Activated CD8-positive, alpha-beta memory T cell treated with anti-CD3 and anti-CD28 coated beads for 4 hours (primary cell): ENCODE measurements at regions not wholly inside any gene's neighbourhood (a gene's known extent, or its start where the extent isn't known, plus 50 kb on each side); places are given as distances from the start of the nearest gene placed in this dataset.
"Not testable (repeated sequence)": the region's sequence is repeated elsewhere in the genome, so short reads cannot be mapped to it uniquely, and the experiment has no call there.

ENCODE experiments used
- DNase-seq, 2 donors: peaks; one replicate each; pipeline ENCODE4 v3.0.0-alpha.2; 2020; ENCODE audit warnings: low read depth in 2 of 2

DNA sequence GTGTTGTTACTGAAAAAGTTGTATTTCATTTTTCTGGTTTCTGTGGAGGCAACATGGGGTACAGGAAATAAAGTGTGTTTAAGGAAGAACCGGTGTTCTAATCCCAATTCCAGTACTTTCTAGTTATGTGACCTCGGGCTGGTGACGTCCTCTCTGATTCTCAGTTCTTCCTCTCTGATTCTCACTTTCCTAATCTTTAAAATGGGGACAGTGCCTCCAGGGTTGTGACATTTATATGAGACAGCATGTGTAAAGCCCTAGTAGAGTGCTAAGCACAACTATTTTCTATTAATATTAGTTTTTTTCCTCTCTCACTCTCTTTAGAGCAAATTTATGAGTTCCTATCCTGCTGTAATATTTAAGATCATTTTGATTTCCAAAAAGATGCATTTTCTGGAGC lies 50.9 kb upstream of the PTPDC1 start:
- DNase-seq = no peak

DNA sequence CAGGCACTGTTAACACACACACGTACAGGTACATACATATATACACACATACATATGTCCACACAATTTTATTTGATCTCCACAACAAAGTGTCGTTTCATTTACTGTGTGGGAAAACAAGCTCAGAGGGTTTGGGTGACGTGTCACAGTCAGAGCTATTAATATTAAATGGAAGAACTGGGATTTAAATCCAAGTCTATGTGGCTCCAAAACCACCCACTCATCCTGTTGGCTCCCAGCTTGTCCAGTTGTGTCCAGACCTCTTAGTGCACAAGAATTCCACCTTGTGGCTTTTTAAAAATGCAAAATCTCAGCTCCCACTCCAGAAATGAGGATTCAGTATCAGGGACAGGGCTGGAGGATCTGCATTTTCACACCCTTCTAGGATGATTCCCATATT lies 52.3 kb upstream of the PTPDC1 start:
- no peak for DNase-seq

DNA sequence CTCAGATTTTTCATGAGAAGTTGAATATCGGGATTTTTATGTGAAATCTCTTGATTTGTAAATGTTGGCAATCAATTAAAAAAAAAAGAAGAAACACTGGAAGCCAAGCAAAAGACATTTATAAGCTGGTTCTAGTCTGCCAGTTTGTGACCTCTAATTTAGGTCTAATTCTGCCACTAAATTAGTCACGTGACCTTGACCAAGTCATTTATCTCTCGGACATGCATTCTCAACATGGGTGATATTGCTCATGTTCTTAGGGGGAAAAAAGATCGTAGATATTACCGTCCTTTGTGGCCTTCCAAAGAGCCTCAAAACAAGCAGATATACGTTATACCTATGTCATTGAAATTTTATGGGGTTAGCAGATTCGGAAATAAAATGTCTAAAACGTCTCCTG lies 52.9 kb upstream of the PTPDC1 start:
- DNase-seq = no peak

DNA sequence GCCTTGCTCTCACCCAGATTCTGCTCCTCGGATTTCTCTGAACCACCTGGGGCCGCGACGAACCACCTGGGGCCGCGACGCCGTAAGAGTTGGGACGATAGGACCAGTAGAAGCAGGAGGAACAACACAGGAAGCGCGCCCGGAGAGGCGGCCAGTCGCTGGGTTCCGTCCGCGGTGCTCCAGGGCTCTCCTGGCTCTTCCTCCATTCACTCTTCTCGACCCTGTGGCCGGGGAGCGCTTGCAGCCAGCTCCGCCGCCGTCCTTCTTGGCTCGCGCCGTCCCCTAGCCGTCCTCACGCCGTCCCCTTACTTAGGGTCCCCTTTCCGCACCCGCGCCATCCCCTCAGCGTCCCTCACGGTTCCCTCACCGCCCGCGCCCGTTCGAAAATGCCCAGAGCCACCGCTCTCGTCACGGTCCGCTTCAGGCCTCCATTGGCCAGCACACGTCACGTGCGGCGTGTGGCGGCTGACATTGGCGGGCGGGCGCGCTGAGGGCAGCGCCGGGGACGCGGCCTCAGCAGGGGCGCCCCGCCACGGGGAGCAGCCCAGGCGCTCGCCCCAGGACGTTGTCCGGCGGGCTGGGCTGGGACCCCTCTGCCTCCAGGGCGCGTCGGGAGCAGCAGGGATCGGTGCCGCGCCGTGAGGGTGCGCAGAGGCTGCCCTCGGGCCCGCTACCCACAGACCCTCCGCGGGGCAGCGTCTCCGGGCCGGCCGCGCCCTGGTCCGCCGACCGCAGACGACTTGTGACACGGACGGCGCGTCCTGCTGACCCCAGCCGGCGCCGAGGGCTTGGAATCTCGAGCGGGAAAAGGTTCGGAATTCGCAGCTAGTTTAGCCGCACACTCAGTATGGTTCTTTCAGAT lies 53.7 kb upstream of the PTPDC1 start:
- peak; percentile 63 to 65 for DNase-seq

DNA sequence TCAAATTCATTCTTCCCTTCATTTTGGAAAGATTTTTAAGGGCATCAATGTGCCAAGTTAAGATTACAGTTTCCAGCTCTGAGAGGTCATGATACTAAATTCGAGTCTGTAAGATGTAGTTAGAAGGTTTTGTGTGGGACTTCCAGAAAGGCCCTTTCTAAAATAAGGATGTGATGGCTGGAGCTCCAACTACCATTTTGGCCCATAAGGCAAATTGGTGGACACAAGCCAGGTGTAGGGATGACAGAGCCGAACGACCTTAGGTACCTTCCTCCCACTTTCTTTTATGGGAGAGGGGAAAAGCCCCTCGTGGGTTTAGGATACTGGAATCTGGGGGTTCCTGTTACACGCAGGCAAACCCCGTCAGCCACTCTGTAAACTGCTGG lies 54.3 kb upstream of the PTPDC1 start:
- no peak for DNase-seq

DNA sequence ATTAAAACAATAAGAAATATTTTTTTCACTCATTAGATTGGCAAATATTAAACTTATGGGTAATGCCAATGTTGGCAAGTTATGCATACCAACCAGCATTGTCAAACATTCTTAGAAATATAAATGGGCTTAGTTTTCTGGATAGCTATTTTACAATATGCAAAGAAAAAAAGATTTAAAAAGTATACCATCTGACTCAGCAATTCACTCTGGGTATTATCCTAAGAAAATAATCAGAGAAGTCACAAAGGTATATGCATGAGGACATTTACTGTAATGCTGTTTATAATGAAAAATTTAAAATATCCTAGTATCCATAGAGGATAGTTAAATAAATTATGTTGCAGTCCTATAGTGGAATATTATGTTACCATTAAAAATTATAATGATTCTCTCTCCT lies 57.4 kb upstream of the PTPDC1 start:
- DNase-seq = no peak

DNA sequence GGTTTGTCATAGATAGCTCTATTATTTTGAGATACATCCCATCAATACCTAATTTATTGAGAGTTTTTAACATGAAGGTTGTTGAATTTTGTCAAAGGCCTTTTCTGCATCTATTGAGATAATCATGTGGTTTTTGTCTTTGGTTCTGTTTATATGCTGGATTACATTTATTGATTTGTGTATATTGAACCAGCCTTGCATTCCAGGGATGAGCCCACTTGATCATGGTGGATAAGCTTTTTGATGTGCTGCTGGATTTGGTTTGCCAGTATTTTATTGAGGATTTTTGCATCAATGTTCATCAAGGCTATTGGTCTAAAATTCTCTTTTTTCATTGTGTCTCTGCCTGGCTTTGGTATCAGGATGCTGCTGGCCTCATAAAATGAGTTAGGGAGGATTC lies 61.8 kb upstream of the PTPDC1 start:
- not testable (repeated sequence) for DNase-seq

DNA sequence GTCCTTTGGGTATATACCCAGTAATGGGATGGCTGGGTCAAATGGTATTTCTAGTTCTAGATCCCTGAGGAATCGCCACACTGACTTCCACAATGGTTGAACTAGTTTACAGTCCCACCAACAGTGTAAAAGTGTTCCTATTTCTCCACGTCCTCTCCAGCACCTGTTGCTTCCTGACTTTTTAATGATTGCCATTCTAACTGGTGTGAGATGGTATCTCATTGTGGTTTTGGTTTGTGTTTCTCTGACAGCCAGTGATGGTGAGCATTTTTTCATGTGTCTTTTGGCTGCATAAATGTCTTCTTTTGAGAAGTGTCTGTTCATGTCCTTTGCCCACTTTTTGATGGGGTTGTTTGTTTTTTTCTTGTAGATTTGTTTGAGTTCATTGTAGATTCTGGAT lies 63.4 kb upstream of the PTPDC1 start:
- not testable (repeated sequence) for DNase-seq

DNA sequence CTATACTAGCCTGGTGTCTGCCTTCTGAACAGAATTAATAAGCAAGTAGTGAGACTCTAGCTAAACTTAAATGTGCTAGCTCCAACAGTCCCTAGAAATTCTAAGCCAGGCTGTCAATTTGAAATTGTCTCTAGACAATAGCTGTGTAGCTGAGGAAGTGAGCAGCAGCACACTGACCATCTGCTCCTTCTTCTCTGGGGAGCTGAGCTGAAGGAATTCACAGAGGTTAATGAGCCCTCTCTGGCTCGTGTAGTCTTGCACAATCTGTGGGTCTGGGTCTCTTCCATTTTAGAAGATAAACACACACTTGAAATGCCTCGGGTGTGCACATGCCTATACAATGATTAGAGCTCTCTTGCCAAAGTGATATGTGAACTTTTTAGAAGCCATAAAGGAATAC lies 63.5 kb upstream of the BARX1 start:
- no peak for DNase-seq

DNA sequence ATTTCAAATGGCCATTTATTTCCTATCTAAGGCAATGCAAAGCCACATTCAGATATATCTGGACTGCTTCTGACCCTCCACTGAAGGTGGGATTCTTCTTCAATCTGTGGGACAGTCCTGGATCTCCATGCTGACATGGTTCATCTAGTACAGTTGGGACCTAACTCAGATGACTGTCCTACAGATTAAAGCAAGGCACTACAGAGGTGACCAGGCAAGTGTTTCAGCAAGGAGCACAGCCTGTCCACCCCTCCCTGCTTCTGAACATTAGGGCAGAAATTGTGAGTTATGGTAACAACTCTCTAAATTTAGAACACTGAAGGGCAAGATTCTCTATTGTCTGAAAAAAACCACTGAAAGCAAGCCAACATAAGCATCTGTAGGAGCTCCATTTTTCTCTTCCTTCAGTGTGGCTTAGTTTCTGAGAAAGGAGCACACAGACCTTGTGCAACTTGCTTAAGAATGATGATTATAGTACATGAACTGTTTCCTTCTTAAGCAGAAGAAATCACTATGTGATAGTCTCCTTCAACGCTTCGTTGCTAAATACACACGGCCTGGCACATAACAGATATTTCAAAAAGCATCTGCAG lies 62.9 kb upstream of the BARX1 start:
- no peak for DNase-seq

DNA sequence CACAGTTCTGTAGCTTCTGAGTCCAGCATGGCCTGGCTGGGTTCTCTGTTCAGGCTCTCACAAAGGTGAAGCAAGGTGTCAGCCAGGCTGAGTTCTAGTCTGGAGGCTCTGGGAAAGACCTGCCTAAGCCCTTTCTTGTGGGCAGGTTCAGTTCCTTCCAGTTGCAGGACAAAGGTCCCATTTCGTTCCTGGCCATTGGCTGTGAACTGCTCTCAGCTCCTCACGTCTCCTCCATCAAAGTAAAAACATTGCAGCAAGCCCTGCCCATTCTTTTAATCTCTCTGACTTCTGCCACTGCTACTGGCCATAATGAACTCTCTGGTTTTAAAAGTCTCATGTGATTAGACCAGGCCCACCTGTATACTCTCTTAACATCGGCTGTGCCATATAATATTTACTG lies 61.6 kb upstream of the BARX1 start:
- no peak for DNase-seq

DNA sequence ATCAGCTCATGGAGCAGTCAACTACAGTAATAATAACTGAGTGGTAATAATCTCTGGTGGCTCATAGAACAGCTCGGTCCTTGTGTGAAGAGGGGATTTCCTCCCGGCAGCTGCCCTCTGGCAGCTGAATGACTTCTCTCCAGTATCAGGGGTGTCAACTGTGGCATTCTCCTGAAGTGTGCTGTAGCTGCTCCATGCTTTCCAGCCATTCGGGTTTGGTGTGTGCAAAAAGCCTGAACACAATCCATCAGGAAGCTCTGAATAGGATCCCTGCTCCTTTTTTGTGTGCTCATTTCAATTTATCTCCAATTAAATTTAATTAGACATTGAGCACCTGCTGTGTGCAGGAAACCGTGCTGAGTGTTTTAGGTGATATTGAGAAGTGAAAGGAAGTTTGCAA lies 59.8 kb upstream of the BARX1 start:
- DNase-seq = no peak

DNA sequence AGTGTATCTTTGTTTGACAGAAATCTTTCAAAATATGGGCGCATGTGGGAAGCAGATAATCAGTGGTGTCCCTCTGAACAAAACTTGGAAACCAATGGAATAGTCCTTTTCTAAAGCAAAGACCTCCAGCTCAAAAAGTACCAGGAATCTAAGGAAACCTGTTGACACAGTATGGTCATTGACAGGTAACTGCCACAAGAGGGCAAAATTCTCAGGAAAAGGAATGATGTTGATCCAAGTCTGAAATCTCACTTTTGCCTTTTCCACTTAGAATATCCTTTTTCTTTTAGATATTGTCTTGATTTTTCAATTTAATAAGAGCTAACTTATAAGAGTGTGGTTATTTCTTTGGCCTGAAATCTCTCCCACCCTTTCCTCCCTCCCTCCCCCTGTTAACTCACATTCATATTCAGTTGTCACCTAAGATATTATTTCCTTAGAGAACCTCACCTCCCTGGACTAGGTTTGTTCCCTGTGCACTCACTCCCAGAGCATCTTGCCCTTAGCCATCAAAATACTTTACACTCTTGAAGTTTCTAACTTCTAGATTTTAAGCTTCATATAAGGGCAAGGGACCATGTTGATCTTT lies 59.0 kb upstream of the BARX1 start:
- DNase-seq = no peak

DNA sequence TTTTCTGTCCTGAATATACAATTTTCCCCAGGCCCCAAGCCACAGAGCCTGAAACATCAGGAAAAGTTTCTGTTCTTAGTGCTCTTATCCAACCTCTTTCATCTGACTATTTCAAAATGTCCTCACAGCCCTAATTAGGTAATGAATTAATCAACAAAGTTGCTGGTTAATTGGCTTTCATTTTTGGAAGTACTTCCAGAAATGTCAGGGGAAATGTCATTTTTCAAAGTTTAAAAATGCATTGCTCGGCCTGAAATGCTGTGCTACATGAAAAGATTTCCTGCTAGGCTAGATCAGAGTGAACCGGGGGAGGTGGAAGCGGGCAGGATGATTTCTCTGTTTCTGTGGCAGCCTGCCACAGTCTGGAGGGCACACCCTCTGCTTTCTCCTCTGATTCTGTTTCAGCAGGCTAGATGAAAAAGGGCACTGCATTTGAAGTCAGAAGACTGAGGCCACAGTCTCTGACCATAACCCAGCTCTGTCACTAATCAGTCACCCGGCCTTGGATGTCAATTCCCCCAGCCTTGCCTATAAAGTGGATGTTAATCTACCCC lies 55.9 kb upstream of the BARX1 start:
- no peak for DNase-seq

DNA sequence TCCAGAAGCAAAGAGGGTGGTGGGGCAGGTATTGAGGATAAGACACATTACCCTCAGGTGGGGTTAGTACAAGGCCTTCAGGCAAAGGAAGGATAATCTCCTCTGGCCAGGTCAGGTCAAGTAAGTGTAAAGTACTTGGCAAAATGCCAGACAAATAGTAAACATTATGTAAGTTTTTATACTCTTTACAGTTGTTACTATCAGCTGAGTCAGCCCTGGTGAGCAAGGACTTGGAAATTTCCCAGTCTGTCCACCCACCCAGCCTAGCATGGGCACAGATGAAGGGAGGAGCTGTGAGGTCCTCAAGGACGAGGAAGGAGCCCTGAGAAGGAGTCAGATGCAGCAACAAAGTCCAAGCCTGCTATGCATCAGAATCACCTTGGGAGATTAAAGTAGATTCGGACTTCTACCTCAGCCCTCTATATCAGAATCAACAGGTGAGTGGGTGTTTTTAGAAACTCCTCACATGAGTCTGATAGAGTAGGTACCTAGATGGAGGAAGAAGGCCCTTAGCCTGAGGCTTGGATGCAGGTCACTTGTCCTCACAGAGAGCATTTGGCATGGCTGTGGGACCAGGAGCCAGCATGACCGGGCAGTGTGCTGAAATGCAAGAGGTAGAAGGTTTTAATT lies 50.2 kb upstream of the BARX1 start:
- no peak for DNase-seq
